ENCODE measurements at regions not wholly inside any gene's neighbourhood (a gene's known extent, or its start where the extent isn't known, plus 50 kb on each side); places are given as distances from the start of the nearest gene placed in this dataset.

DNA sequence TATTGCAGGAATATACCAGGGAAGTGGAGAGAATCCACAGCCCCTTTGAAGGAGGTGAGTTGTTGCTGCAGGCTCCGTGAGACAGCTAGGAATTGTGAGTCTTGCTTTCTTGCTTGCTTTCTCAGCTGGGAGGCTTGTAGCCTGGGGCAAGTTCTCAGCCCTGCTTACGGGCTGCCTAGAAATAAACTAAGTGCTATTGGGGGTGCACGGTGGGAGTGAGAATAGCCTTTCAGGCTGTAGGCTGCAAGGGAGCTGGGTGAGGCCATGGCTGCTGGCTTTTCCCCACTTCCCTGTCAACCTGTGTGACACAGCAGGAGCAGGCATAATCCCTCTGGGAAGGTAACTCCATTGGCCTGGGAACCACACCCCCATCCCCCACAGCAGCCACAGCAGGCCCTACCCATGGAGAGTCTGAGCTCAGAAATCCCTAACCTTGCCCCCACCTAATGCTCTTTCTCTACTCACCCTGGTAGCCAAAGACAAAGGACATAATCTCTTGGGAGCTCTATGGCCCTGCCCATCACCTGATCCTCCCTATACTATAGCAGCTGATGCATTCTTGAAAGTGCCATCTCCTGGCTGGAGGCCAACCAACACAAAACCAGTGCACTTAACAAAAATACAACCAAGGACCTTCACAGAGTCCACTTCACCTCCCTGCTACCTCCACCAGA, 113.0 kb downstream of the MMRN1 start:
- no peak for TF ChIP-seq CSRNP3 (CRISPR knock-in tag; IDR thresholded peaks at IDR 0.05)
- TF ChIP-seq CREB5 (CRISPR knock-in tag; IDR thresholded peaks at IDR 0.05; ENCODE audit: low read depth): no peak
- TF ChIP-seq, protein P1, sequence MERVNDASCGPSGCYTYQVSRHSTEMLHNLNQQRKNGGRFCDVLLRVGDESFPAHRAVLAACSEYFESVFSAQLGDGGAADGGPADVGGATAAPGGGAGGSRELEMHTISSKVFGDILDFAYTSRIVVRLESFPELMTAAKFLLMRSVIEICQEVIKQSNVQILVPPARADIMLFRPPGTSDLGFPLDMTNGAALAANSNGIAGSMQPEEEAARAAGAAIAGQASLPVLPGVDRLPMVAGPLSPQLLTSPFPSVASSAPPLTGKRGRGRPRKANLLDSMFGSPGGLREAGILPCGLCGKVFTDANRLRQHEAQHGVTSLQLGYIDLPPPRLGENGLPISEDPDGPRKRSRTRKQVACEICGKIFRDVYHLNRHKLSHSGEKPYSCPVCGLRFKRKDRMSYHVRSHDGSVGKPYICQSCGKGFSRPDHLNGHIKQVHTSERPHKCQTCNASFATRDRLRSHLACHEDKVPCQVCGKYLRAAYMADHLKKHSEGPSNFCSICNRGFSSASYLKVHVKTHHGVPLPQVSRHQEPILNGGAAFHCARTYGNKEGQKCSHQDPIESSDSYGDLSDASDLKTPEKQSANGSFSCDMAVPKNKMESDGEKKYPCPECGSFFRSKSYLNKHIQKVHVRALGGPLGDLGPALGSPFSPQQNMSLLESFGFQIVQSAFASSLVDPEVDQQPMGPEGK (CRISPR knock-in tag; IDR thresholded peaks at IDR 0.05; ENCODE audit: borderline replicate concordance): no peak
- no peak for TF ChIP-seq ZC3H10 (CRISPR knock-in tag; IDR thresholded peaks at IDR 0.05)
- no peak for TF ChIP-seq TSHZ2 (CRISPR knock-in tag; IDR thresholded peaks at IDR 0.05)
- TF ChIP-seq GLIS3 (CRISPR knock-in tag; IDR thresholded peaks at IDR 0.05): no peak
- no peak for TF ChIP-seq ZFP3 (CRISPR knock-in tag; IDR thresholded peaks at IDR 0.05)
- no peak for TF ChIP-seq ARNTL (CRISPR knock-in tag; IDR thresholded peaks at IDR 0.05; ENCODE audit: borderline replicate concordance, low read depth)
- TF ChIP-seq ZNF70 (CRISPR knock-in tag; IDR thresholded peaks at IDR 0.05): no peak
- TF ChIP-seq SNAI2 (CRISPR knock-in tag; IDR thresholded peaks at IDR 0.05): no peak
- TF ChIP-seq PPARA (CRISPR knock-in tag; IDR thresholded peaks at IDR 0.05; ENCODE audit: borderline replicate concordance): no peak
- TF ChIP-seq, protein P2, sequence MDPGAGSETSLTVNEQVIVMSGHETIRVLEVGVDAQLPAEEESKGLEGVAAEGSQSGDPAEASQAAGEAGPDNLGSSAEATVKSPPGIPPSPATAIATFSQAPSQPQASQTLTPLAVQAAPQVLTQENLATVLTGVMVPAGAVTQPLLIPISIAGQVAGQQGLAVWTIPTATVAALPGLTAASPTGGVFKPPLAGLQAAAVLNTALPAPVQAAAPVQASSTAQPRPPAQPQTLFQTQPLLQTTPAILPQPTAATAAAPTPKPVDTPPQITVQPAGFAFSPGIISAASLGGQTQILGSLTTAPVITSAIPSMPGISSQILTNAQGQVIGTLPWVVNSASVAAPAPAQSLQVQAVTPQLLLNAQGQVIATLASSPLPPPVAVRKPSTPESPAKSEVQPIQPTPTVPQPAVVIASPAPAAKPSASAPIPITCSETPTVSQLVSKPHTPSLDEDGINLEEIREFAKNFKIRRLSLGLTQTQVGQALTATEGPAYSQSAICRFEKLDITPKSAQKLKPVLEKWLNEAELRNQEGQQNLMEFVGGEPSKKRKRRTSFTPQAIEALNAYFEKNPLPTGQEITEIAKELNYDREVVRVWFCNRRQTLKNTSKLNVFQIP (CRISPR knock-in tag; IDR thresholded peaks at IDR 0.05; ENCODE audit: borderline replicate concordance, low read depth): no peak
- no peak for TF ChIP-seq RARB (CRISPR knock-in tag; IDR thresholded peaks at IDR 0.05)
- TF ChIP-seq TCF4 (CRISPR knock-in tag; IDR thresholded peaks at IDR 0.05; ENCODE audit: borderline replicate concordance): no peak
